ENCODE measurements at regions not wholly inside any gene's neighbourhood (a gene's known extent, or its start where the extent isn't known, plus 50 kb on each side); places are given as distances from the start of the nearest gene placed in this dataset.

DNA sequence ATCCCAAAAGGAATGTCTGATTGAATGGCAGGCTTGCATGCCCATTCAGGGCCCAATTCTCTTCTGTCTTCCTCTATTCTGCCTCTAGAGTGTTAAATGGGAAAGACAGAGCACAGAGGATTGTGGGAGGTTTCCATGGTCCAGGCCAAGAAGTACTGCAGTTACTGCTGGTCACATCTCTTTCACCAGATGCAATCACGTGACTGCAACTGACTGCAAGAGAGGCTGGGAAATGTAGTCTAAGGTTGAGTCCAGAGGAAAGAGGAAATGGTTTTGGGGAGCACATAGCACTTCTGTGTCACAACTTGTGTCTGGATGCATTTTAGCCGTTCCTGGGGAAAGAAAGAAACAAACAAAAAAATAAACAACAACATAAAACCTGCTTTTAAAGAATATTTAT is 336.4 kb upstream of the BTBD3 start:
- no peak for DNase-seq (ENCODE audit: low spot score)

DNA sequence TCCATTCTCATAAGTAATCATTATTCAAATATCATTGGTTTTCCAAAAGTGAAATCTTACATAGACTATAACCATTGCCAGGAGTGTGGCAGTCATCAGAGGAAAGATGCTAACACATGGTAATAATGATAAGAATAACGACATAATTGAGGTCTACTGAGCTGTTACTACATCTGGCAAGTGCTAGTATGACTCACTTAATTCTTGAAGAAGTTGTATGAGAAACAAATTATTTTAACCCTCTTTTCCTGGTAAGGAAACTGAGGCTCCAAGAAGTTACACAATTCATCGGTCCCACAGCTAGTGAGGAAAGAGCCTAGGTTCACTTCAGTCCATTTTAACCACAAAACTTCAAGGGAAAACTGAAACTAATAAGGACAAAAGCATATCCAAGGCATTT is 335.6 kb upstream of the BTBD3 start:
- no peak for DNase-seq (ENCODE audit: low spot score)

DNA sequence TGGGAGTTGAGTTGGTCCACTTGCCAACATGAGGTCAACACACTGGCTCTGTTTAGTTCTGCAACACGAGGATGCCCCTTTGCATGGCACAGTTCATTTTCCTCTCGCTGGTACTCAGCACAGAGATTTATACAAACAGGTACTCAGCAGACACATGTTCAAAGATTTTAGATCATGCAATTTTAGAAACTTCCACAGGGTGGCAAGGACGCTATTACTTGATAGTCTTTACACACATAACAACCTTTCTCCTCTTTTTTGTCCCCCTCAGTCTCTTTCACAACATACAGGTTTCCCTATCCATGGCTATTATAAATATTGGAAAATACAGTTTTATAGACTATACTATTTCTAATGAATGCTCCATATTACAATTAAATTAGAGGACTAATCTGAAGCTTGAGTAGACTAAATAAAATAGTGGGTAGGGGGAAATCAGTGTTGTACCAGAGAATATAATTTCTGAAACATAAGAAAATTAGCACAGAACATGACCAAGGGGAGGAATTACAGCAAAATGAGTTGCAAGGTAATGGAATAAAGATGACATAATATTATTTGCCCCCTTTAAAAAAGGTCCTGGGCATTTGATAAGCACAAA is 331.8 kb upstream of the BTBD3 start:
- no peak for DNase-seq (ENCODE audit: low spot score)

DNA sequence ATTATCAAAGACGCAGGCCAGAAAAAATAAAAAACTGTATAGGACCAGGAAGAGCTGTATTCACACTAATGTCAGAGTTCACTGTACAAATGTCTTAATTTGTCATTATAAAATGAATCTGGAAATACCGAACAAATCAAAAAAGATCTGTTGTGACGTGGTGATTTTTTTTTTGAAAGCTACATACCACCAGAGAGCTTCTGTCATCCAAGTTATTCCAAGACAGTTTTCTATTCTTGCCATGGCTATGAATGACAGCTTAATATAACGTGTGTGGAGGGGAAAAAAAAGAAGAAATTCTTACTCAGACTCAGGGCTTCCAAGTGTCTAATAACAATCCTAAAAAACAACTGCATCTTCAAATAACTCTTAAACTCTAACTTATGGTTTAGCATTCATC is 328.8 kb upstream of the BTBD3 start:
- DNase-seq (ENCODE audit: low spot score), result no peak

- no peak for DNase-seq (ENCODE audit: low spot score)
Observed at GRCh38 chr20:11591965-11592364, 325.7 kb upstream of the BTBD3 start.

GRCh38 chr20:11604339-11604738 is 313.4 kb upstream of the BTBD3 start:
- no peak for DNase-seq (ENCODE audit: low spot score)

GRCh38 chr20:11607047-11607446 is 310.6 kb upstream of the BTBD3 start:
- DNase-seq (ENCODE audit: low spot score), result no peak

DNA sequence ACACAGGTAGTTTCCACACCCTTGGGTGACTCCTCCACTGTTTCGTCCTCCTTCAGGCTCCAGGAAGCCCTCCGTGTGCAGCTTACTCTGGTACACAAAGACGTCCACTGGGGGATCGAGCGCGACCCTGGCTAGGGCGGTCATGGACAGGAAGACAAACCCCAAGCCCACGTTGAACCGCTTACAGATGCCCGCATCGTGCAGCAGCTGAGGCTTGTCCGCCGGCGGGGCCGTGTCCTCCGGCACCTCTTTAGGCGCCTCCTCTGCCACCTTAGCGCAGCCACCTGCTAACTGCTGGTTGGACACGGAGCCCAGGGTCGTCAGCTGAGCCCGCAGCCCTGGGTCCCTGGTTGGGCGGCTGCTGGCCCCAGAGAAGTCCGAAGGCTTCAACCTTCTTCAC is 309.0 kb upstream of the BTBD3 start:
- no peak for DNase-seq (ENCODE audit: low spot score)

- no peak for DNase-seq (ENCODE audit: low spot score)
Observed at GRCh38 chr20:11624704-11625103, 293.0 kb upstream of the BTBD3 start.

DNA sequence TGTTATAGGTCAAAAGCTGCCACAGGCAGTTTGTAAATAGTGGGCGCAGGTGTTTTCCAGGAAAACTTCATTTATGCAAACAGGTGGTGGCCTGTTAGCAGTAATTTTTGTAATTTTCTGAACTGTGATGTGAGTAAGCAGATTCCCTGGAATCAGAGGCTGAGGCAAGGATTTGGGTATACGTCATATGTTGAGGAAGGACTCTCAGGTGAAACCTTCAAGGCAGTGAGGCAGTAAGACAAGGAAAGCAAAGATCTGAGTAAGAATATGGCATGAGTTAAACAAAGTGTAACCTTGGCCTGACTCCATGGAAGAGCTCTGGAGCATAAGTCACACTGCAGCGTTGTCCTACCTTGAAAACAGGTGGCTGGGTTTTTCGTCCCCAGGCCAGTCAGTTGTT is 291.1 kb upstream of the BTBD3 start:
- no peak for DNase-seq (ENCODE audit: low spot score)

GRCh38 chr20:11642866-11643265 is 274.8 kb upstream of the BTBD3 start:
- DNase-seq (ENCODE audit: low spot score), result no peak

DNA sequence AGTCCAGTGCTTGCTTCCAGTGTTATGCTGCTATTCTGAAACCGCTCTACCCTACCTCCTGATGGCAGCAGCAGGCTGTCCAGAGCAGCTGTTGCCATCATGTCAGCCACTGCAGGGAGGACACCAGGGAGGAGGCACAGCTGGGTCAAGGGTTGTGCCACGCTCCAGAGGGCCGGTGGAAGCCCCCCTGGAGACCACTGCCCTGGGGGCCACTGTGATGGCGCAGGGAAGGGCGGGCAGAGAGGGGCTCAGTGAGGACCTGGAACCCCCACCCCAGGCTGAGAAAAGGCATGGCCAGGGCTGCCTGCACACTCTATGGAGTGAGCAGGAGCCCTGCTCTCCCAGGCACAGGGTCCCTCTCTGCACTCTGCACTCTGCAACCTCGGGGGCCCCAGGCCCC is 271.3 kb upstream of the BTBD3 start:
- DNase-seq (ENCODE audit: low spot score), result no peak

DNA sequence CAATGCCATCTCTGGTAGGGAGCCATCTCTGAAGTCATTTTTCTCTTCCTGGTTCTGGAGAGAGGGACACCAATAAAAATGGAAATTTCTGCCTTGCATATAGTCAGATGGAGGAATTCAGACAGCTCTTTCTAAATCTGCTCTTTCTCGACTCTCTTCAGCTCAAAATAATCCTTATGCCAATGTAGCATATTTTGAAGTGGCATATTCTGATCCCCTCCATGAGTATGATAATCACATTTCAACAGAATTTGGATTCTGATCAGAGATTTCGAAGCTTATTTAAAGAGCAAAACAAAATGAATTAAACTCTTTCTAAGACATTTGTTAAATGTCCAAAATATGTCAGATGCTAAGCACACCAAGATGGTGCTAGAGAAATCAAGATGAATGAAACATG is 267.1 kb upstream of the BTBD3 start:
- DNase-seq (ENCODE audit: low spot score), result no peak

DNA sequence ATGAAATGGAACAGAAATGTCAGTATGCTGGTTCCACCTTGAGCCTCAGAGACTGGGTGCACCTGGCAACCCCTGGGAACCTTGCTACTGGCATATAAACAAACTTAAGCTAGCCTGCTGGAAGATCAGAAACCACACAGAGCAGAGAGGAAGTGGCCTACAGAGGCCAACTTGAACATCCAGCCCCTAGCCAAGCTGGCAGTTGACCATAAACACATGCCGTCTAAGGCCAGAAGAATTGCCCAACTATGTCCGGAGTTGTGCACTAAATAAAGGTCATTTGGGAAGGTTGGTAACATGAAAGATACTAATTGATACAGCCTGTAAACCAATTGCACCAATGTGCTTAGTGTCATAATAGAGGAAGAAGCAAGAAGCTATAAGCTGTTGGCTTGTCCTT is 266.6 kb upstream of the BTBD3 start:
- no peak for DNase-seq (ENCODE audit: low spot score)

- DNase-seq (ENCODE audit: low spot score), result no peak
Observed at GRCh38 chr20:11651647-11652046, 266.0 kb upstream of the BTBD3 start.

DNA sequence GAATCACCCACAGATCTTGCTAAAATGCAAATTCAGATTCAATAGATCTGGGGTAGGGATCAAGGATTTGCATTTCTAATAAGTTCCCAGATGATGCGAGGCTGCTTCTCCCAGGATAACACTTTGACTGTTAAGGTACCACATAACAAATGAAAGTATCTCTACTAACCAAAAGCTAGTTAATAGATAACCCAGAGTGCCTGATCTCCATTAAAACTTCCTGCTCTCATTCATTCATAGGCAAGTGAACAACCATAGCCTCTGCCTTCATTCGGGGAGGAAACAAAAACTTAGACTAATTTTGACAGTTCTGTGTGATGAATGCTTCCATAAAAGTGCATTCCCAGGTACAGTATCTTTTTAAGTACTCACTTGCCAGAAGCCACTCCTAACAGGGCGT is 265.6 kb upstream of the BTBD3 start:
- DNase-seq (ENCODE audit: low spot score), result no peak

DNA sequence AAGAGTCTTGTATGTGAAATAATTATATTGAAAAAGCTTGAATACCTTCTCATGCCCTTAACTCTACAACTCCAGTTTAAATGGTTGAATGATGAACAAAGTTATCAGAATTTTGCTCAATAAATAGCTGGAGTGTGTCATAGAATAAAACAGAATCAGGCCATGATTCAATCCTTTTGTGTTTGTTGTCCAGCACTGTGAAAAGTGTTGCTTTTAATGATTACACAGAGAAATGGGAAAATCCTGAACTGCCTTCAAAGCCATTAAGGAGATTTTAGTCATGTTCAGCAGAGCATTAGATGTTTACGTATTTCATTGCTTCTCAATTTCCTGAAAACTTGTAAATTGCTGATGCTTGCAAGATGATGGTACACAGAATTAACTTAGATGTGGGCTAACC is 262.9 kb upstream of the BTBD3 start:
- DNase-seq (ENCODE audit: low spot score), result no peak

- DNase-seq (ENCODE audit: low spot score), result no peak
Observed at GRCh38 chr20:11660673-11661072, 257.0 kb upstream of the BTBD3 start.

GRCh38 chr20:11671015-11671511 is 246.6 kb upstream of the BTBD3 start:
- DNase-seq (ENCODE audit: low spot score), result no peak

- DNase-seq (ENCODE audit: low spot score), result no peak
Observed at GRCh38 chr20:11672959-11673358, 244.7 kb upstream of the BTBD3 start.

DNA sequence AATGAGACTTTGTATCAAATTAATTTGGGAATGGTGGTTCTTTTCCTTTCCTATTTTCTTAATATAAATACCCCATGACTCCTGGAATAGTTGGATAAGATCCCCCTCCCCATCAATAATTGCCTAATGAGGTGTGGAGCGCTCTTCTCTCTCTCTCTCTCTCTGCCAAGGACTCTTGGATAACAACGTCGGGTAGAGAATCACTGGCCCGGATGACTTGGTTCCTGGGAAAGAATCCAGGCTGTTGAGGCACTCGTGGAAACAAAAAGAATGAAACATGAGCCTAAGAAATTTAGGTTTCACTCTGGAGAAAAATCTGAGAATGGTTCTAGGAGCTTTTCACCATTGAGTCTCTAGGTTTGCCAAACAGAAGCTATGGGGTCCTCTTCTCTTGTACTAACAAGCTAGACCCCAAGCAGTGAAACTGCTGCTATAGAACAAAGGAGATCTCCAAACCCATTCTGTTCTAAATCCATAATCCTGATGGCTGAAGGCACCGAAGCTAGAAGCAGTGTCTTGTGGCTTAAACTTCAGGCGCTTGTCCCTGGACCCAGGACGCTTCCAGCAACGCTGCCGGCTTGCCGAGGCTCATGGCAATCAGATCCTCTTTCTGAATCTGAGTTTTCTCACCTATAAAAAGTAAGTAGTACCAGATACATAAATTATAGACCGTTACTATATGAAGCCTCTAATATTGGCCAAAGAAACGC is 241.6 kb upstream of the BTBD3 start:
- DNase-seq (ENCODE audit: low spot score), result no peak

DNA sequence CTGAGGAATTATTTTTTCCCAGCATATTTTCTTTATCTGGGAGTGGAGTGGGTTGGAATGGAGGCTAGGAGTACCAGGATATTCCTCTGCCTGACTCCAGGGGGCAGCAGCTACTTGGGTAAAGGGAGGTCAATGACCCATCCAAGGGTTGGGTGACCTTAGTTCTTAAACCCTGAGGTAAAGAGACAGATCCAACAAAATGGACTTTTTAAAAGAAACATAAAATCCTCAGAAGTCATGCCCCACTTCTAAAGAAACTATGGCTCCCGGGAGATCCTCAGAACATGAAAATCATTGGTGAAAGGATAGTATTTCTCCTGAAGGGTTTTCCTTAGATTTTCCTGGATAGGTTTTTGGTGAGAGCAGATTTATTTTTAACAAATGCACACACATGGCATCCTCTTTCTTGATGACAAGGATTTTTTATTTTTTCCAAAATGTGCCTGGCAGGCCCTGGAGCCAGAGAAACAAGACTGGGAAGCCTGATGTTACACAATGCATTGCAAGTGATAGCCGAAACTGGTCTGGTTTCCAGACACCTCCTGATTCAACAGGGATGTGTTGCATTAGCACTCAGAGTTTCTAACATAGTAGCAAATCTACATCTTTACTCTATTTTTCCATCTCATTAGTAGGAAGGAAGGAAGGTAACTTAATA is 240.9 kb upstream of the BTBD3 start:
- DNase-seq (ENCODE audit: low spot score), result peak; percentile 43

GRCh38 chr20:11677428-11677827 is 240.3 kb upstream of the BTBD3 start:
- DNase-seq (ENCODE audit: low spot score), result no peak

- DNase-seq (ENCODE audit: low spot score), result no peak
Observed at GRCh38 chr20:11677836-11678235, 239.9 kb upstream of the BTBD3 start.

Data from putamen (tissue), 1 donor.